ENCODE measurements at regions not wholly inside any gene's neighbourhood (a gene's known extent, or its start where the extent isn't known, plus 50 kb on each side); places are given as distances from the start of the nearest gene placed in this dataset.

DNA sequence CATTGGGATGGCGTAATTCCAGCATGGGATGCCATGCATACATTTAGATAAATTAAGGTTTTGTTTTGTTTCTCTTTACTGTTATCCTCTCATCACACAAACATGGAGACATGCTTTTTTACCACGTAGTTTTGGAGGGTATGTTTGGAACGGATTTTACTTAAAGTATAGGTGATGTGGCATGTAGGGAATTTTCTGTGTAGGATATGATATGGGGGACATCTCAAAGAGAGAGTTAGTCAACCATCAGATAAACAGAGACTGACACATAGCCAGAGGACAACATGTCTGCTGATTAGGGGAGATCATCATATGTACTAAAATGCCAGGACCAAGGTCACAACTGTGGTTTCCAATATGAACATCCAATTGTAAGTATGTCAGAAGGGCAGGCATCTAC lies 503.9 kb downstream of the HAPSTR1 start:
- TF ChIP-seq FOXM1 (IDR thresholded peaks at IDR 0.05; ENCODE audit: borderline replicate concordance, low read depth) (no peak), CEBPB (IDR thresholded peaks at IDR 0.05) (no peak), ZBTB7A (IDR thresholded peaks at IDR 0.05; ENCODE audit: low read depth) (no peak), YY1 (IDR thresholded peaks at IDR 0.05; ENCODE audit: low read depth) (no peak), RAD21 (IDR thresholded peaks at IDR 0.05; ENCODE audit: low read depth) (no peak), EGR1 (IDR thresholded peaks at IDR 0.05) (no peak), EP300 (IDR thresholded peaks at IDR 0.05; ENCODE audit: borderline replicate concordance) (no peak), TAF1 (IDR thresholded peaks at IDR 0.05; ENCODE audit: low read depth) (no peak)
- TF ChIP-seq, protein P1, sequence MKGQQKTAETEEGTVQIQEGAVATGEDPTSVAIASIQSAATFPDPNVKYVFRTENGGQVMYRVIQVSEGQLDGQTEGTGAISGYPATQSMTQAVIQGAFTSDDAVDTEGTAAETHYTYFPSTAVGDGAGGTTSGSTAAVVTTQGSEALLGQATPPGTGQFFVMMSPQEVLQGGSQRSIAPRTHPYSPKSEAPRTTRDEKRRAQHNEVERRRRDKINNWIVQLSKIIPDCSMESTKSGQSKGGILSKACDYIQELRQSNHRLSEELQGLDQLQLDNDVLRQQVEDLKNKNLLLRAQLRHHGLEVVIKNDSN (IDR thresholded peaks at IDR 0.05): no peak
- TF ChIP-seq, protein P2, sequence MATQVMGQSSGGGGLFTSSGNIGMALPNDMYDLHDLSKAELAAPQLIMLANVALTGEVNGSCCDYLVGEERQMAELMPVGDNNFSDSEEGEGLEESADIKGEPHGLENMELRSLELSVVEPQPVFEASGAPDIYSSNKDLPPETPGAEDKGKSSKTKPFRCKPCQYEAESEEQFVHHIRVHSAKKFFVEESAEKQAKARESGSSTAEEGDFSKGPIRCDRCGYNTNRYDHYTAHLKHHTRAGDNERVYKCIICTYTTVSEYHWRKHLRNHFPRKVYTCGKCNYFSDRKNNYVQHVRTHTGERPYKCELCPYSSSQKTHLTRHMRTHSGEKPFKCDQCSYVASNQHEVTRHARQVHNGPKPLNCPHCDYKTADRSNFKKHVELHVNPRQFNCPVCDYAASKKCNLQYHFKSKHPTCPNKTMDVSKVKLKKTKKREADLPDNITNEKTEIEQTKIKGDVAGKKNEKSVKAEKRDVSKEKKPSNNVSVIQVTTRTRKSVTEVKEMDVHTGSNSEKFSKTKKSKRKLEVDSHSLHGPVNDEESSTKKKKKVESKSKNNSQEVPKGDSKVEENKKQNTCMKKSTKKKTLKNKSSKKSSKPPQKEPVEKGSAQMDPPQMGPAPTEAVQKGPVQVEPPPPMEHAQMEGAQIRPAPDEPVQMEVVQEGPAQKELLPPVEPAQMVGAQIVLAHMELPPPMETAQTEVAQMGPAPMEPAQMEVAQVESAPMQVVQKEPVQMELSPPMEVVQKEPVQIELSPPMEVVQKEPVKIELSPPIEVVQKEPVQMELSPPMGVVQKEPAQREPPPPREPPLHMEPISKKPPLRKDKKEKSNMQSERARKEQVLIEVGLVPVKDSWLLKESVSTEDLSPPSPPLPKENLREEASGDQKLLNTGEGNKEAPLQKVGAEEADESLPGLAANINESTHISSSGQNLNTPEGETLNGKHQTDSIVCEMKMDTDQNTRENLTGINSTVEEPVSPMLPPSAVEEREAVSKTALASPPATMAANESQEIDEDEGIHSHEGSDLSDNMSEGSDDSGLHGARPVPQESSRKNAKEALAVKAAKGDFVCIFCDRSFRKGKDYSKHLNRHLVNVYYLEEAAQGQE (IDR thresholded peaks at IDR 0.05; ENCODE audit: low read depth): no peak
- TF ChIP-seq, protein P3, sequence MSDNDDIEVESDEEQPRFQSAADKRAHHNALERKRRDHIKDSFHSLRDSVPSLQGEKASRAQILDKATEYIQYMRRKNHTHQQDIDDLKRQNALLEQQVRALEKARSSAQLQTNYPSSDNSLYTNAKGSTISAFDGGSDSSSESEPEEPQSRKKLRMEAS (IDR thresholded peaks at IDR 0.05): no peak

DNA sequence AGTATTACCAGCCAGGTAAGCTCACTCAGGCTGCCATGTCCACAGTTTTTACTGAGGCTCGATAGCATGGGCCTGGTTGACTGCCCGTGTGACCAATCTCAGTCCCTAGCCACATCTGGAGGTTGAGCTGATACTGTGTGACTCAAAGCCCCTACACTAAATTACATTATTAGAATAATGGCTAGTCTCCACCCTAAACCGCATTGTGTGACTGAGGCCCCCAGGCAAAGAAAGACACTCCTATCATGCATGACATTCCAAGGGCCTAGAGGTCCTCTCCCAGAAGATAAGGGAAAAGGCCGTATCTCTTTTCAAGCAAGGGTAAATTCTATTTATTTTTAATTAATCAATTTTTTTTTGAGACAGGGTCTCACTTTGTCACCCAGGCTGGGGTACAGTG lies 505.3 kb downstream of the HAPSTR1 start:
- TF ChIP-seq RAD21 (IDR thresholded peaks at IDR 0.05; ENCODE audit: low read depth) (no peak), TAF1 (IDR thresholded peaks at IDR 0.05; ENCODE audit: low read depth) (no peak), EGR1 (IDR thresholded peaks at IDR 0.05) (no peak)

DNA sequence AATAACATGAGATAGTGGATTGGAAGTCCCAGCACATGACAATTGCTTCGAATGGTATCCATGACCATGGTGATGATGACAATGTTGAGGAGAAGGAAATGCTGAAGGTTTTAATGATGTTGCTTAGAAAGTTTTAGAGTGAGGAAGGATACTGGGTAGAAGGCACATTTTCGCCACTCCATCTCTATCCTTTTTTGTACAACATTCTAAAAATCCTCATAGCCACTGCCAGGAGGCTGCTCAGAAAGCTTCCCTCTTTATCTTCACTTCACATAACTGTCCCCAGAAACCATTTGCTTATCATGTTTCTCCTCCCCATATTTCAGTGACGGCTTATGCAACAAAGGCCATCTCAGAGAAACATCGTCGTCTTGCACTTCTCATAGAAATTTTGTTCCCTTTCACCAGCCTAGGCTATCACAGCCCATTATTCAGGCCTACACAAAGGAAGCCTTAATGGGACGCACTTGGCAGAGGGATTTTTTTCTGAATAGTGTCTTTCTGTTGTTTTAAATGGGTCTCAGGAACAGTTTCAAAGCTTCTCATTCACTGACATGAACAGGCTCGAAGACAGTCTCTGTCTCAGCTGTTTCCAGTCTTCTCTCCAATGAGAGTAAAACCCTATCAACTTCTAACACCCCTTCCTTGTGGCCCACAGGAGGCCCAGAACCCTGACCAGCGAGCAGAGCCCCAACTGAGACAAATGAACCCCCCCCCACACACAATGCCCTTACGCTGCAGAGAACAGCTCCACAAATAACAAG lies 506.7 kb downstream of the HAPSTR1 start:
- TF ChIP-seq, protein P3 (IDR thresholded peaks at IDR 0.05): no peak
- TF ChIP-seq EGR1 (IDR thresholded peaks at IDR 0.05): no peak

DNA sequence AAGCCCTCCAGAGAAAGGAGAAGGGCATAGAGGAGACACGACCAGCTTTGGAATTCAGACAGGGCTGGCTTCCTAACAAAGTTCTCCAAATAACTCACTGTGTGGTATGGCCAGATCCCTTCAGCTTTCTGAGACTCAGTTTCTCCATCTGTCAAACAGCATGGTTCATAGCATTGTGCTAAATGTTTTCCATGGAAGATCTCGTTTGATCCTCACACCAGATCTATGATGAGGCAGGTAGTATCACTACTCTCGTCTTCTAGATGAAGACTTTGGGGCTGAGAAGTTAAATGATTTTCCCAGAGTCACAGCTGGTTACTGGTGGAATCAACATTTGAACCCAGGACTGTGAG lies 507.3 kb downstream of the HAPSTR1 start:
- TF ChIP-seq TEAD4 (IDR thresholded peaks at IDR 0.05) (no peak), NFIC (IDR thresholded peaks at IDR 0.05) (no peak), CEBPB (IDR thresholded peaks at IDR 0.05) (no peak), EGR1 (IDR thresholded peaks at IDR 0.05) (no peak), TAF1 (IDR thresholded peaks at IDR 0.05; ENCODE audit: low read depth) (no peak), ZBTB7A (IDR thresholded peaks at IDR 0.05; ENCODE audit: low read depth) (no peak), EP300 (IDR thresholded peaks at IDR 0.05; ENCODE audit: borderline replicate concordance) (no peak), YY1 (IDR thresholded peaks at IDR 0.05; ENCODE audit: low read depth) (no peak), TCF12 (IDR thresholded peaks at IDR 0.05; ENCODE audit: low read depth) (no peak), RAD21 (IDR thresholded peaks at IDR 0.05; ENCODE audit: low read depth) (no peak), CREB1 (IDR thresholded peaks at IDR 0.05; ENCODE audit: low read depth) (no peak)
- TF ChIP-seq, protein P2 (IDR thresholded peaks at IDR 0.05; ENCODE audit: low read depth): no peak
- TF ChIP-seq, protein P1 (IDR thresholded peaks at IDR 0.05): no peak
- TF ChIP-seq, protein P3 (IDR thresholded peaks at IDR 0.05): no peak

DNA sequence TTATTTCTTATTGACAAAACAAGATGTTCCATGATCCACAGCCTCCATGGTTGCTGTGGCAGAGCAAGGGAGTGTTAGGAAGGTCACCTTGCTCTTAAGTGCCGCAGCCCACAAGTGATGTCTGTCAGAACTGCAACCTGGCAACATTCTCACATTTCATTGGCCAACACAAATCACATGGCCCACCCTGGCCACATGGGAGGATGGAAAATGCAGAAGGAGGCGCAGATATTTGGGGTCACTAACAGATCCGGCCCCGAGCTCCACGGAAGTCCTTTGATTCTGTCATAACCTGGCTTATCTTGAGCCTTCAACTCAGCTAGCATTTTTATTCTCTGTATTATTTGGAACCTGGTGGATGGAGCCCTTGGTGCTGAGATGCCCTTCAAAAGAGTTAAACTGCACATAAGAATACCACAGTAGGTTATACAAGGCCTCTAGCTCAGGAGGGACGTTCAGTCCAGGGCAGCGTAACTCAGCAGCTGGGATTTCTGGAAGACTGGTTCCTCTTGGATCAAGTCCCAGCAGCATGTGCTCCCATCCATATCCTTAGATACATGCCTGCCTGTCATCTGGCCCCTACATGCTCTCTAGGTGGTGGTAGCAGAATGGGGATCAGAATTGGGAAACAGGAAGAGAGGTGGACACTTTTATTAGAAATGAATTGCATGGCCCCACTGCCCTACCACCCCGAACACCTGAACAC lies 508.1 kb downstream of the HAPSTR1 start:
- TF ChIP-seq NFIC (IDR thresholded peaks at IDR 0.05): no peak
- no peak for TF ChIP-seq TAF1 (IDR thresholded peaks at IDR 0.05; ENCODE audit: low read depth)
- no peak for TF ChIP-seq RAD21 (IDR thresholded peaks at IDR 0.05; ENCODE audit: low read depth)

DNA sequence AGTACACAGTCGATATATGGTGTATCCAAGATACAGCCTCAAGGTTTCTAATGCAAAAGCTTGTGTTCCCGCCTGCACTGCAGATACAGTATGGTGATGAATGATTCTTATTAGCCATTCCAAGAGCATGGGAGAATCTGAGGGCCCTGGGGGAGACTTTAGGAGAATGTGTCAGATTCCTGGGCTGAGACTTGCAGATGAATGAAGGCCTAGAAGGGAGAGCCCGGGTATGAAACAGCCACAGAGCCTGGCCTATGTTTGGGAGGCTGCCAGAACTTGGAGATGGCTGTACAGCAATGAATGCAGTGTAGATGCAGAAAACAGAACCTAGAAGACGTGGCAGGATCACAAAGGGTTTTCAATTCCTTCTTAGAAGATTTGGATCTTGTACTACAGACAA lies 510.7 kb downstream of the HAPSTR1 start:
- TF ChIP-seq TAF1 (IDR thresholded peaks at IDR 0.05; ENCODE audit: low read depth): no peak
- TF ChIP-seq FOXM1 (IDR thresholded peaks at IDR 0.05; ENCODE audit: borderline replicate concordance, low read depth): no peak
- no peak for TF ChIP-seq CEBPB (IDR thresholded peaks at IDR 0.05)
- TF ChIP-seq, protein P3 (IDR thresholded peaks at IDR 0.05): no peak
- TF ChIP-seq RAD21 (IDR thresholded peaks at IDR 0.05; ENCODE audit: low read depth): no peak
- TF ChIP-seq, protein P2 (IDR thresholded peaks at IDR 0.05; ENCODE audit: low read depth): no peak
- TF ChIP-seq TCF12 (IDR thresholded peaks at IDR 0.05; ENCODE audit: low read depth): no peak
- TF ChIP-seq, protein P1 (IDR thresholded peaks at IDR 0.05): no peak
- no peak for TF ChIP-seq CREB1 (IDR thresholded peaks at IDR 0.05; ENCODE audit: low read depth)
- no peak for TF ChIP-seq YY1 (IDR thresholded peaks at IDR 0.05; ENCODE audit: low read depth)
- no peak for TF ChIP-seq NFIC (IDR thresholded peaks at IDR 0.05)
- TF ChIP-seq EGR1 (IDR thresholded peaks at IDR 0.05): no peak
- TF ChIP-seq EP300 (IDR thresholded peaks at IDR 0.05; ENCODE audit: borderline replicate concordance): no peak

Measured in Ishikawa (cell line).